DND-41 (cell line): ENCODE measurements at regions not wholly inside any gene's neighbourhood (a gene's known extent, or its start where the extent isn't known, plus 50 kb on each side); places are given as distances from the start of the nearest gene placed in this dataset.

Experiments used
- CTCF ChIP-seq: IDR thresholded peaks from 2 replicates; pipeline ENCODE4 v1.5.1; 2012; ENCODE audit warnings: borderline replicate concordance, low read length, moderate library complexity, mild to moderate bottlenecking; ENCODE audit not compliant: poor library complexity, severe bottlenecking; ENCODE audit errors: extremely low read depth
- EZH2 ChIP-seq: IDR thresholded peaks from 3 replicates; pipeline ENCODE4 v1.6.1; 2012; ENCODE audit warnings: borderline replicate concordance, low read depth, mild to moderate bottlenecking, moderate library complexity, low read length, inconsistent platforms; ENCODE audit not compliant: severe bottlenecking

DNA sequence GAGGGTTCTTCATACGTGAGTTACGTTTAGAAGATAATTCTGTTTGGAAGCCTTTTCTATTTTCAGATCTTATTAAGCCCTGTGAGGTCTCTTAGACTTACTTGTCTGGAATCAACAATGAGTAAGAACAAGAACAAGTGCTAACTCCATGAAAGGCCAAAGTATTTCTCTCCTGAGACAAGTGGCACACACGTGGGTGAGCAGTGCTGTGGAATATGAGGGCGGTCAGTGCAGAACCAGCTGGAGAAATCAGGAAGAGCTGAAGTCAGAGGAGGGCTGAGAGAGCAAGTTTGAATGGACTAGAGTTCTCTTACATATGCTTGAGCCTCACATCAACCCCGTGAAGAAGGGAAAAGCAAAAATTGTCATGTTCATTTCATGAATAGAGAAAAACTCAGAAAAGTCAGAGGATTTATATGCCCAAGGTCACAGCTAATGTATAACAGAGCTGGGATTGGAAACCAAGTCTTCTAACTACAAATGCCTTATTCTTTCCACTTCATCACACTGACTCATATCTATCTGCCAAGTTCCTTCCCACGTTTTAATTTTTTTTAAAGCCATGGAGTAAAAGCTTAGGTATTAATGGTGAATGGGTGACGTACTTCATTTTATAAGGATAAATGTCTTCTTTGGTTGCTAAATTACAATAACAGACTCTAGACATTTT, 201.3 kb upstream of the DTNBP1 start:
- TF ChIP-seq CTCF (no peak), EZH2 (no peak)
